ENCODE measurements at regions not wholly inside any gene's neighbourhood (a gene's known extent, or its start where the extent isn't known, plus 50 kb on each side); places are given as distances from the start of the nearest gene placed in this dataset.

DNA sequence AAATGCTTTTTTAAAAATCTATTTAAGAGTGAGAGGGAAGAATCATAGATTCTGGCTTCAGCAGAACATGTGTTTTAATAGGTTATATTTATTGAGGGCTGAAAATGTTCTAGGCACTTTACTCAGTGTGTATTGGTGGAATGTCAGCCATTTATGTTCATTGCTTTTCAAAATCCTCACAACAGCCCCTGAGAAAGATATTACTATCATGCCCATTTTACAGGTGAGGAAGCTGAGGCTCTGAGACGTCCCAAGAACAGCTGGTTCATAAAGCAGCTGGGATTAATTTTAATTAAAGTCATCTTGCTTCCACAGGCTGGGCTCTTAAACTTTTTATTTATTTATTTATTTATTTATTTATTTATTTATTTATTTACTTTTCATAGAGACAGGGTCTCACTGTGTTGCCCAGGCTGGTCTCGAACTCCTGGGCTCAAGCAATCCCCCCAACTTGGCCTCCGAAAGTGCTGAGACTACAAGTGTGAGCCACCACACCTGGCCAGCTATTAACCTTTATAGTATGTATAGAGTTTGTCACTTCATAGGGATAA, 364.6 kb downstream of the SHQ1 start:
- no peak for DNase-seq

DNA sequence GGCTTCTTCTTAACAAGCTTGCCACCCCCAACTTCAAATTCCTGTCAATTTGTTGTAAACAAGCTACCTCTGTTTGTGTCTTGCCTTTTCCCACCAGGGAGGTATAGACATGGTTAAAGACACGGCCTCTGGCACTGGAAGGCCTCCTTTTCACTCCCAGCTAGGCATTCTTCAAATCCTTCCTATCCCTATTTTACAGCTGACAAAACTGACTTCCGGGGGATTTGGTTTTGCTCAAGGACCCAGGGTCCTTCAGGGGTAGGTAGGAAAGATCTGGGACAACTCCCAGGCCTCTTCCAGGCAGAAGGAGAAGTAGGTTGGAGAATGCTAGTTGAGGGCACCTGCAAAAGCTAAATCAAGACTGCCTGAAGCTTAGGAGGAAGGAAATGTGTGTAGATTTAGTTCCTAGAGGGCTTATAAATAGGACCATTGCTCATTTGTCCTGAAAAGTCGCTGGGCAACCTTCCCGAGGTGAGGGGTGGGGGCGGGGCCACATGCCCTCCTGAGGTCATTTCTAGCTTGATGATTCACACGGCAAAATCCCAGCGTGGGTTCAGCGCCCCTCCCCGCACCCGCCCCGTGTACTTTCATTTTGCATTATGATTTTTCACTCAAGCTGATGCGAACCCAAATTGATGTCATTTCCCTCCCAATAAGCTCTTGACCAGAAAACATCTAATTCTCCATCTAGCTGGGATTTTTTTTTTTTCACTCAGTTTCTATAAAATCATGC, 365.5 kb downstream of the SHQ1 start:
- DNase-seq, result peak; percentile 91

DNA sequence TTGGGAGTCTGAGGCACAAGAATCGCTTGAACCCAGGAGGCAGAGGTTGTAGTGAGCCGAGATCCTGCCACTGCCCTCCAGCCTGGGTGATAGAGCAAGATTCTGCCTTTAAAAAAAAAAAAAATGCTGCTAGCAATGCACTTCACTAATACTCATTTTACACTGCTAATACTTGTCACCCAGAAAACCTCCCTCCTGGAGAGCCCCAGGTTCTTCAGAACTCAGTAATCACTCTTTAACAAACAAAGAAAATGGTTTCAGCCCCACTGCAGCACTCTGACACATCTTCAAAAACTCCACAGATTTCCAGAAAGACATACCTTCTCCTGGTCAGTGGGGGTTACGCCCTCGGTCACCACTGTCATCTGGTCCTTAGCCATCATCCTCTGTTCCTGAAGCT, 366.7 kb downstream of the SHQ1 start:
- no peak for DNase-seq

DNA sequence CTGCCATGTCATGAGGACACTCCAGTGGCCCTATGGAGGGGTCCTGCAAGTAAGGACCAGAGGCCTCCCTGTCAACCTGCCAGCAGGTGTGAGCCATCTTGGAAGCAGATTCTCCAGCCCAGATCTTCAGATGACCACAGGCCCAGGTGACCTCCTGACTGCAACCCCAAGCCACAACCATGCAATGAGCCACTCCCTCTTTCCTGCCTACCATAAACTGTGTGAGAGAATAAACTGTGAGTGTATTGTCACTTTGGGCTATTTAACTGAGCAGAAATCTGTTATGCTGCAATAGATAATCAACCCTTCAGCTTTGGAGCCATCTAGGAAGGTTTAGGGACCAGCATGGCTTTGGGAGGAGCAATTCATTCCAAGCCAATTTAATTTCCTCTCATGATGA, 367.9 kb downstream of the SHQ1 start:
- no peak for DNase-seq

DNA sequence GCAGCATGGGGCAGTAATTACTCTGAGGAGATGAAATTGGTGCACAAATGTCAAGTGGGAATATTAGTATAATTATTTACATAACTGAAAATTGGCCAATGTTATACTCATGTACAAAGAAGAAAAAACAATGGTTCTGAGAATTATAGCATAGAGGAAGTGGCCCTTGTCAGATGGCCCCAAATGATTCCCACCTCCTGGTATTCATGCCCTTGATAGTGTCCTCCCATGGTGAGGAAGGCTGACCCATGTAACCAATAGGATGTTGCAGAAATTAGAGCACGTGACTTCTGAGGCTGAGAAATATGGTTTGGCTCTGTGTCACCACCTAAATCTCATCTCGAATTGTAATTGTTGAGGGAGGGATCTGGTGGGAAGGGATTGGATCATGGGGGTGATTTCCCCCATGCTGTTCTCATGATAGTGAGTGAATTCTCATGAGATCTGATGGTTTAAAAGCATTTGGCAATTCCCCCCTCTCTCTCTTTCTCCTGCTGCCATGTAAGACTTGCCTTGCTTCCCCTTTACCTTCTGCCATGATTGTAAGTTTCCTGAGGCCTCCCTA, 368.5 kb downstream of the SHQ1 start:
- DNase-seq, result no peak

DNA sequence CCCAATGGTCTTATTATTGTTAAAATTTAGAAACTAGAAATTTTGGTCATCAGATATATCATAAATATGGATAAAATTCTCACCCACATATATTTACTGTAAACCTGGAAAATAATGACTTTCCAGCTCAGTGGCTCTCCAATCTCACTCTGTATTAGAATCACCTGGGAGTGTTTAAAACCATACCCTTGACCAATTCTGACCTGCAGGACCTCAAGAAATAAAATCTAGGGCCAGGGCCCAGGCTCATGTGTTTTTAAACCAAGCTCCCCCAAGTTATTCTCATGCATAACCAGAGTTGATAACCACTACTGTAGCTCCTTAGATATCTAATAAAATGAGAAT, 372.1 kb downstream of the SHQ1 start:
- no peak for DNase-seq

DNA sequence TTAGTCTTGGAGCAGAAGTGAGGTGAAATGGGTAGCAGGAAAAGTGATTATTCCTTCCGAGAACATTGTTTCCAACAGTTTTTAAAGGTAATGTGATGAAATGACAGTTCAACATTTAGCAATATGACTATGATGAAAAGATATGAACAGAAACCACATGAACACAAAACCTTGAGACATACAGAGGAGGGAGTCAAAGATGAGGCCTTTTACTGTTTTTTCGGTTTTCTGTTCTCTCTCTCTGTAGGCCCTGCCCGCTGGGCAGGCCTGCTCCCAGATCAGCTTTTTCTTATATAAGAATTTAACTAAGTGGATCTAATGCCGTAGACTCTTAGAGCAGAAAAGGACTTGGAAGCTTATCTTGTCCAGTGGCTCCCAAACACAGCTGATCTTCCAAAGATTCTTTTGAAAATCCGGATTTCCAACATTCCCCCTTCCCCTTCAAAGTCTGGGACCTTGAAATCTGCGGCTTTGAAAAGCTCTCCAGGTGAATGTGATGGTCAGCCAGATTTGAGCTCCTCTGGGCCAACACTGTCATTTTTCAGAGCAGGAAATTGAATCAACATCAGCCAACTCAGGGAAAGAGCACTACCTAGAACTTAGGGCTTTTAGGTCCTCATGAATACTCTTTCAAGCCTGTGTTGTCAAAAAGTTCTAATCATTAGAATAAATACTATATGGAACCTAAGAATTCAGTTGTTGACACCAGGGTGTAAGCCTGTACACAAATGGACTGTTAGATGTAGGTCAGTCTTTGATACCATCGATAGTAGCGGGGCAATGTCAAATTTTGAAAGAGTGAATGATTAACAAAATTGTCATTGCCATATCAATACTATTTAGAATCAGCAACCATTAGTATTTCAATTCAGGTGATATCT, 372.7 kb downstream of the SHQ1 start:
- DNase-seq, result no peak

DNA sequence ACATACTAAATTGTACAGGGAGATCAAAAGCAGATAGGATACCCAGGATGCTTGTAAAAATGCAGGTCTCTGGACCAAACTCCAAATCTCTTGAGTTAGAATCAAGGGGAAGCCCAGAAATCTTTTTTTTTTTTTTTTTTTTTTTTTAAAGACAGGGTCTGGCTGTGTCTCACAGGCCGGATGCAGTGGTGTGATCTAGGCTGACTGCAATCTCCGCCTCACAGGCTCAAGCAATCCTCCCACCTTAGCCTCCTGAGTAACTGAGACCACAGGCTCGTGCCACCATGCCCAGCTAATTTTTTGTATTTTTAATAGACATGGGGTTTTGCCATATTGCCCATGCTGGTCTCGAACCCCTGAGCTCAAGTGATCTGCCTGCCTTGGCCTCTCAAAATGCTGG, 373.5 kb downstream of the SHQ1 start:
- DNase-seq, result no peak

DNA sequence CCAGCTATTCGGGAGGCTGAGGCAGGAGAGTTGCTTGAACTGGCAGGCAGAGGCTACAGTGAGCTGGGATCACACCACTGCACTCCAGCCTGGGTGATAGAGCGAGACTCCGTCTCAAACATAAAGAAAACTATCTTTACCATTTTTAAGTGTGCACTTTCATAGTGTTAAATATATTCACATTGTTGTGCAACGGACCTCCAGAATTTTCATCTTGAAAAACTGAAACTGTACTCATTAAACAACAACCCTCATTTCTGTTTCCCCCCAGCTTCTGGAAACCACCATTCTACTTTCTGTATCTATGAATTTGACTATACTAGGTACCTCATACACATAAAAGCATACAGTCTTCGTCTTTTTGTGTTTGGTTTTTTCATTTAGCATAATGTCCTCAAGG, 375.1 kb downstream of the SHQ1 start:
- DNase-seq, result no peak

DNA sequence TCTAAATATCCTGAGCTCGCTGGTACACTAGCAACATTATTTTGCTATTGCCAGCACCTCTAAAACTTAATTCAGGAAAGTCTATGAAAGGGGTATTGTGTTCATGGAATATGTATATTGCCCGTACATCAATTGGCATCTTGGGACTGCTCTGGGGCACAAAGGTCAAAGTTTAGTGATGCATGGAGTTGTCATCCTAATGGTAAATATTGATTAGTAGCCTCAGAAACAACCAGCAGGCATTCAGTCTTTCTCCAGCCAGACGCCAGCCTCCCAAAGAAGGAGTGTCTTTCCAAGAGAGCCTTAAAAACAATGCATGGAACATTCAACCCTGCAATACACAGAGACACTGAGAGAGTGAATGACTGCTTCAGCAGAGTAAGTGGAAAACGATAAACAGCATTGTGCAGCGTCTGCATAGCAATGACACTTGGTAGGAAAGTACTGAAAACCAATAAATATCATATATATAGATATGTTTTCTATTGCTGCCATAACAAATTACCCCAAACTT, 377.3 kb downstream of the SHQ1 start:
- DNase-seq, result no peak

DNA sequence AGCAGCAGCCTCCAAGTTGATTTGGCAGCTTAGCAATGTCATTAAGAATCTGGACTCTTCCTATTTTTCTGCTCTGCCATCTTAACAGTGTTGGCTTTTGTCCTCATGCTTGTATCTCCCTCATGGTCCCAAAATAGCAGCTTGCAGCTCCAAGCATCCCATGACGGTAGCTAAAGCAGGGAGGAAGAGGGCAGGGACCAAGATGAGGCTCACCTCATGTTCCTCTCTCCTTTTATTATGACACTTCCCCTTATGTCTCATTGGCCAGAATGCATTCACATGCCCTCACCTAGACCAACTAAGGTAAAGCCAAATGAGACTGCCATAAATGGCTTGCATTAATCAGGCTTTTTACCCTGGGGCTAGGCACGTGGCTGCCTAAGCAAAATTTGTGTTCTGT, 382.4 kb downstream of the SHQ1 start:
- no peak for DNase-seq

DNA sequence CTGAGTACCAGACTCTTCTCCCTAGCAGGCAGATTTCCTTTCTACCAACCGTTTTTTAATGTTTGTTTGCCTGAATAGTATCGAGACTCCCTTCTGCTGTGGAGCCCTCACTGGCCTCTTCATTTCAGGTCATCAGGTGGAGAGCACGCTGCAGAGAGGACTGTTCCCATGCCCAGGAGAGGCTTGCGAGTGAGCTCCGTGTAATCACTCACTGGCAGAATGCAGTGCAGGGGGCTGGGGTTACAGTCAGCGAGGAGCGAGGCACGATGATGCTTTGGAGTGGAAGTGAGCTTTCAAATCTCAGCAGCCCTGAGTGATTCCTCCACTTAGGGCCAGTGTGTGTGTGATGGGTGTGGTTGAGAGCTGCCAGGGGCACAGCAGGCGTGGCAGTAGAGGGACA, 385.2 kb downstream of the SHQ1 start:
- DNase-seq, result no peak

DNA sequence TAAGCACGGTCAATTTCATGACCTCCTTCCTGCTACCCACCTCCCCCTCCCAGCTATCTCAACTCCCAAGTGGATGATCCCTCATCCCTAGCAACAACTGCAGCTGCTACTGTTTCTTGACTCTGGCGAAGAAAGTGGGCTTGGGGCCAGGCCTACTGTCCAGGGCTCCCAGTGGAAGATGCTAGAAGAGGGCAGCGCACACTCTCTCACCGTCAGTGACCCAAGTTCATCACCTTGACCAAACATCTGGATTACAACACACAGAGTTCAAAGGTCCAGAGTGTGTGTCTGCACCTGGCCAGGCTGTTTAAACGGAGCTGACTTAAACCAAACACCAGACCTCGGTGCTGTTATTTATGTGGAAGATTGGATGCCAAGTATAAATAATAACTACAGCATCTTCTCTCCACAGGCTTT, 385.6 kb downstream of the SHQ1 start:
- DNase-seq, result no peak

DNA sequence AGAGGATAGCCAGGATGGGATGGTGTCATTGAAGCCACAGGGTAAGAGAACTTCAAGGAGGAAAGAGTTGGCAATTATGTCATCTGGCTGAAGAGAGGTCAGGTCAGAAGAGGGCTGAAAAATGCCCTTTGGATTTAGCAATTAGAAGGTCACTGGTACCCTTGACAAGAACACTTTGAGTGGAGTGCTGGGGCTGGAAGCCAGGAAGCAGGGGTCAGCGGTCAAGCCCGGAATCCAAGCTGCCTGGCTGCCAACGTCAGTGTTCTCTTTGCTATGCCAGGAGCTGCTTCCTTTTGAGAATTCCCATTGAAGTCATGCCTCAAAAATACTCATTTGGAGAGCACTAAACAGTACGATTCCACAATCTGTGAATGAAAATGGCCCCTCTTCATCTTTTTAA, 386.5 kb downstream of the SHQ1 start:
- no peak for DNase-seq

DNA sequence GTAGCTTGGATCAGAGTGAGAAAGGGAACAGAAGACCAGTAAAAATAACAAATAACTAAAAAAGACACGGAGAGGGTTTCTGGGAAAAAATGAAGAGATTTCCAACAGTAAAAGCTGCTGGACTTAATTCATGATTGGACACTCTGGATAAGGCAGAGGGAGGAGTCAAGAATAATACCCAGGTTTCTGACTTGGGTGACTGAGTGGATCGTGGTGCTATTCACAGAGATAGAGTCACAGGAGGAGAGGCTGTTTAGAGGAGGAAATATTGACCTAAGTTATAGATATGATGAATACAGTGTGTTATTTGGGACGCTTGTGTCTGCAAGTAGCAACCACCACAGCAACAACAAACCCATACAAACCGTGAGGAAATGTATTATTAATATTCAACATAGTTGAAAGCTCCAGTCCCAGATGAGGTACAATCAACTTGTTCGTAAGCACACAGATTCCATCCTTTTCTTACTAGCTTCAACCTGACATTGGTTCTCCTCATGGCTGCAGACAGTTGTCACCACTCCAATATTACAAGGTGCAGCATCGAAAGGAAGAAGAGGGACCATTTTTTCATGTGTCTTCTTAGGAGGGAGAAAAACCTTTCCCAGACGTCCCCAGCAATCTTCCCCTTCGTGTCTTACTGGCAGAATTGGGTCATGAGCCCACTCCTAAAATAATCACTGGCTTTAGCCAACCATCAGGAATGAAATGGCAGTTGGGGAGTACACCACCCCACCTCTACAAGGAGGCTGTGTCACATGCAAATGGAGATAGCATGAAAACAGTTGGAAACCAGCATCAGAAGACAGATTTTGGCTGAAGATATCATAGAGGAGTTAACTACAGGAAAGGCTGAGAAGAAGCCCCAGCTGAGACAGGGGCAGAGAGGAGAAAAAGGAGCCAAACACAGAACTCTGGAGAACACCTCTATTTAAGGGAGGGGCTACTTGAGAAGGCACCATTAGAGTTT, 387.8 kb downstream of the SHQ1 start:
- DNase-seq, result no peak

DNA sequence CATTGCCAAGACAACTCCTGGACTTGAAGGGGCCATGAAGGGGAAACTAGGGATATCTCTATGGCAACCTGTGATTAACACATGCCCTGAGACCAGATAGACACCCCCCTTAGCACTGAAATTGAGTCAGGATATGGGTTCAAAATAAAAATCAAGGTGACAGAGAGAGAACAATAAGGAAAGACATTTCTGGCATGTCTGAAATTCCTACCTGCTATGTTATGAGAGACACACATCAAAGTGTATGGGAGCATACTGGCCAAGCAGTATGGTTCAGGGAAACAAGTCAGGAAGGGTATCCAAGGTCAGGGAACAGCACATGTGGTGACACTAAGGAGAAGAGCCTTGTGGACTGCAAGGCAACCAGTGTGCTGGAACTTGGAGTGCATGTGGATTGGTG, 388.7 kb downstream of the SHQ1 start:
- DNase-seq, result no peak

DNA sequence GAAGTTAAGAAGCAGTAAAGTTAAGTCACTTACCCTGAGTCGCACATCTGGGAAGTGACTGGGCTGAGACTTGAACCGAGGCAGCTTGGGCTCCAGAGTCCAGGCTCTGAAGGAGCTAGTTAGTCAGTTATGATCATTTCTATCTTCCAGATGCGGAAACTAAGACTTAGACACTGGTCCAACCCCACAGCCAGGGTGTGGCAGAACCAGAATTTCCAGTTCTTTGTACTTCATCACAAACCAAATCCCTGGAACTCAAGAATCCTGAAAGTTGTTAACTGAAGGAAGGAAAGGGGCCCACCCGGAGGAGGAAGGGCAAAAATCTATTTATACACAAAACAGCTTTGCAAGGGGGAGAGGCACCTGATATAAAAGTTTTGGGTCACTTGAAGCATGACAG, 389.9 kb downstream of the SHQ1 start:
- no peak for DNase-seq

DNA sequence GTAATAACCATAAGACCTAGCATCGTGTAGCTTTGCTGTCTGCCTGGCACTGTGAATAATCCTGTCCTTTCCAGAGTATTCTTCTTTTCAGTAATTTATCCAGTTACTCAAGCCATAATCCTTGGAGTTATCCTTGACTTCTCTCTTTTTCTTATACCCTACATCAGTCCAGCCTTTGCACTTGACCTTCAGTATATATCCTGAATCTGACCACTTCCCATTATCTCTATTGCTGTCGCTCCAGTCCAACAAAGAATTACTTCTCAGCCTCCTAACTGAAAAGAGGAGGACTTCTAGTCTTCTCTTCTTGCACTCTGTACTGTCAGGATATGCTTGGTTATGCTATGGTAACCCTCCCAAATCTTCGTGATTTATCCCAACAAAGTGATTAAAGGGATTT, 393.8 kb downstream of the SHQ1 start:
- DNase-seq, result no peak

DNA sequence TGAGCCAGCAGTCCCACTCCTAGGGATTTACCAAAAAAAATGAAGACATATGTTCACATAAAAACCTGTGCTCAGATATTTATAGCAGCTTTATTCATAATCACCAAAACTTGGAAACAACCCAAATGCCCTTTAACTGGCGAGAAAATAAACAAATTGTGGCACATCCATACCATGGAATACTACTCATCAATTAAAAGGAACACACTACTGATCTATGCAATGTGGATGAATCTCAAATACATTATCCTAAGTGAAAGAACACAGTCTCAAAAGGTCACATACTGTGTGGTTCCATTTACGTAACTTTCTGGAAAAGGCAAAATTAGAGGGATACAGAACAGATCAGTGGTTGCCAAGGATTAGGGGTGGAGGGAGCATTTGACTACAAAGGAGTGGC, 394.5 kb downstream of the SHQ1 start:
- DNase-seq, result no peak

DNA sequence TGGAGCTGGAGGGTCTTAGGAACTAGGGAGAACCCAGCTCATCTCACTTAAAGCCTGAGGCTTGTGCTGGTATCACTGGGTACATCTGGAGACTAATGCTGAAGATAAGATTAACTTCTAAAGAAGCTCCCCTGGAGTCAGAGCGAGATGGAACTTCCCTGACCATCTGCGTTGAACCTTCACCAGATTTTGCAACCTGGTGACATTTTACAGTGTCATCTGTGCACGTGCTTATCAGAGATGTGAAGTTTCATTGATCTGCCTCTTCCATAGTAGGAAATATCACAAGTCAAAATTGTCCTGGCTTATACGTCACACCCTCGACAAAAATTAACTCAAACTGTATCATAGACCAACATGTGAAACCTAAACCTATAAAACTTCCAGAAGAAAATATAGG, 395.5 kb downstream of the SHQ1 start:
- no peak for DNase-seq

DNA sequence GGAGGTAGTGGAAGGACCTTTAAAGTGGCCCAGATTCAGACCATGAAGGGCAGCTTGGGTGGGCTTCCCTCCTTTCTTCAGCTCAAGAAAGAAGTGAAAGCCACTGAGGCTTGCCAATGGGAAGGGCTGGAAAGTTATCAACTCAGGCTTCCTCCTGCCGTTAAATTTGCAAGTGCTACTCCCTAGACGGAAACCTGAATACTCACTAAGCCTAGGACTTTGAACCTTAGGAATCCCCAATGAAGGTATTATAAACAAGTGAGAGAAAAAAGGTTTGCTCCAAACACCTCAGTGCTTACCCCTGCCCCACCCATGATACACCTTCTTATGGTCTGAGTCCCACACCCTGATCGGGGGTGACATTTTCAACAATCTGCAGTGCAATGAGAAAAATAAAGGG, 396.4 kb downstream of the SHQ1 start:
- no peak for DNase-seq

DNA sequence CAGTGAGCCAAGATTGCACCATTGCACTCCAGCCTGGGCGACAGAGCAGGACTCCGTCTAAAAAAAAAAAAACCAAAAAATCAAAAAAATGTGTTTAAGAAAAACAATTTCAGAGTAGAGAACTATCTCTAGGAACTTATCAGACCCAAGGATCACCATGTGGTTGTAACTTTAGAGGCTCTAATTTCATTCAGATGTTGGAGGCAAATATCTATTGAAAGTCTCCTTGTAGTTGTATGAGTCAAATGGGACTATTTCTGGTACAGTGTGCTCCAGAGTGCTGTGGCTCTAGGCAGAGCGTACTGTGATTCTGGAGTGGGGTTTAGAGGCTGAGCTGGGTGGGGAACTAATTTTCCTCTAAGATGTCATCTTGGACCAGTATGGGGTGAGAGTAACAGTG, 398.7 kb downstream of the SHQ1 start:
- no peak for DNase-seq

DNA sequence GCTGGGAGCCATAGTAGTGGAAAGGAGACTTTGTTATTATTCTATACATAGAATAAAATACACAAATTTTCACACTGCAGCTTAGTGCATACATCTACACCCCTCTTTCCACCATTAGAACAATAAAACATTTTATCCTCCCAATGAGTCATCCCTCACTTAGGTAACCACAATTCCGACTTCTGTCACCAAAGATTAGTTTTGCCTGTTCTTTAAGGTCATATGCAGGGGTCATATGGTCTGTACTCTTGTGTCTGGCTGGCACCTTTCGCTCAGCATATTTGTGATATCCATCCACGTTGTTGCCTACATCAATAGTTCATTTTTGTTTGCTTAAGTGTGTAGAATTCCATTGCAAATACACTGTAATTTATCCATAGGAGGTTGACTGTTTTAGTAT, 399.4 kb downstream of the SHQ1 start:
- DNase-seq, result no peak

Data from activated effector memory CD4-positive, alpha-beta T cell treated with anti-CD3 and anti-CD28 coated beads, Interleukin-2, amount 50 U/mL, for 16 hours (primary cell).